RCC 7860 (cell line): ENCODE measurements at regions not wholly inside any gene's neighbourhood (a gene's known extent, or its start where the extent isn't known, plus 50 kb on each side); places are given as distances from the start of the nearest gene placed in this dataset.

ENCODE experiments used
- DNase-seq: peaks from one replicate; pipeline ENCODE4 v3.0.0-alpha.2; 2015; ENCODE audit warnings: low spot score
- FAIRE-seq: peaks from 2 replicates; lab custom pipeline; 2012; peaks lifted over from hg19 to GRCh38; lab: Jason Lieb, UNC

DNA sequence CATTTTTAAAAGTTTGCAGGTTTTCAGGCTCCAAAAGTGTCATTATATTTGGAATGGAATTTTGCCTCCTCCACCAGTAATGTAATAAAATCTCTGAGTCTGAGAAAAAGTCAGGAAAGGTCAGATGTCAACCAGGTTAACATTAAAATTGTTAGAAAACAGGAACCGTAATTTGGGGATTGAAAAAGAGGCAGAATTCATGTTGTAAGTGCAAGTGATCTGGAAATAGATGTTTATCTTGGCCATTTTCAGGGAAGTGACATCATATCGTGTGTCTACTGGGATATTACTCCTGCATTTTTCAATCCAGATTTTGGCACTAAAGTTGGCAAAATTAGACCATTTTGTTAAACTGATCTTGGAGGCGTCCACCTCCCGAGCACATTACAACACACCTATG is 428.5 kb upstream of the MGMT start:
- FAIRE-seq, result no peak
- DNase-seq, result no peak

DNA sequence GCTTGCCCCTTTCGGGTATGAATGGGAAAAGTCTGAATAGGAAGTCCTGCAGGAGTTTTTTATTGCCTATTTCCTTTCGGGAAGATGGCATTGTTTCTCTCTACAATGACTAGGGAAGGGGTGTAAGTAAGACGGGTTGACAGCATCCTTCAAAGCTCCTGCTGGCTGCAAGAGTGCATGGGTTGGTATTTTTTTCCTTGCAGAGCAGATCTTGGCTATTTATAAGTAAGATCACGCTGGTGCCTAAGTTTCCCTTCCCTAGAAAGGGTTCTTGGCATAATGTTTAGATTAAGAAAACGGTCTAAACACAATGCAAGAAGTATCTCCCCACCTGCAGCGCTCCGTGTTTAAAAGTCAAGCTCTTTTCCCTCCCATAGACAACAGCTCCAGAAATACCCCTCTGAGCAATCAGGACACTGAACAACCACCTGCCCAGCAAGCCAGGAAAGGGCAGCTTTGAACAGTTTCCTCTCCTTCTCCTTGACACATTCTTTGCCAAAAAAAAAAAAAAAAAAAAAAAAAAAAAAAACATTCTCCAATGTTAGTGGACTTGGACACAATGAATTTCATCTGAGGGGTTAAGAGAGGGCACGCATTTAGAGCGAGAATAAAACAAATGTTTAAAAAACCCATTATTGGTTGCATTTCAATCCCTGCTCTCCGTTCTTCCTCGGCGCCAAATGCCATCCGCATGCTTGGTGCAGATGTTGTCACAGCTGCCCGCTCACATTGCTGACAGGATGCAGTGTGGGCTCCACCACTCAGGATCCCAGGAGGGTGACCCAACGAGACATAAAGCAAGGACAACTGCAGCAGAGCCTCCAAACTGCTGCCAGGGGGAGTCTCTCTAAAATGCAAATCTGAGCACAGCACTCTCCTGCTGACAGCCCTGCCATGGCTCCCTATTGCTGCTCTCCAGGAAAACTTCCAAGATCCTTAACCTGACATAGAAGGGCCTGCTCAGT is 427.4 kb upstream of the MGMT start:
- DNase-seq, result no peak
- no peak for FAIRE-seq

- FAIRE-seq (no peak), DNase-seq (no peak)
Measured at GRCh38 chr10:129040377-129040776, 426.7 kb upstream of the MGMT start.

- DNase-seq (no peak), FAIRE-seq (no peak)
Measured at GRCh38 chr10:129041916-129042315, 425.1 kb upstream of the MGMT start.

- DNase-seq (no peak), FAIRE-seq (no peak)
Measured at GRCh38 chr10:129042776-129043595, 424.1 kb upstream of the MGMT start.

DNA sequence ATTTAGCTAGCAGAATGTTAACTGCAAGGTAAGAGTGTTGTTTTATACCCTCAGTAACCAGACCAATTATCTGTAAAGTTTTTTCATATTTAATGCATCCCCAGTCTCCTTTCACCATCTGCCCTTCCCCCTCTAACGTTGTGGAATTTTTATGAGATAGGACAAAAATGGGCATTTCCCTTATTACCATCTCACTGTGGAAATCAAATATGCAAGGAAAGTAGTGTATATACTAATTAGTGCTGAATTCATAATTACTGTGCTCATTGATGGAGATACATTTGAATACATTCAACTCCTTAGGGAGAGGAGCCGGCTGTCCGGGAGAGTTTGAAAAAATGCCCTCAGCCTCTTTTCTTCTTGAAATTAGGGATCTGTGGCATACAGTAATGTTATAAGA is 423.4 kb upstream of the MGMT start:
- DNase-seq, result no peak

GRCh38 chr10:129045599-129045998 is 421.4 kb upstream of the MGMT start:
- no peak for DNase-seq
- no peak for FAIRE-seq

More for the DNA sequence above, 423.4 kb upstream of the MGMT start:
- FAIRE-seq, result no peak

- no peak for FAIRE-seq
- DNase-seq, result no peak
Measured at GRCh38 chr10:129046065-129046681, 420.9 kb upstream of the MGMT start.

DNA sequence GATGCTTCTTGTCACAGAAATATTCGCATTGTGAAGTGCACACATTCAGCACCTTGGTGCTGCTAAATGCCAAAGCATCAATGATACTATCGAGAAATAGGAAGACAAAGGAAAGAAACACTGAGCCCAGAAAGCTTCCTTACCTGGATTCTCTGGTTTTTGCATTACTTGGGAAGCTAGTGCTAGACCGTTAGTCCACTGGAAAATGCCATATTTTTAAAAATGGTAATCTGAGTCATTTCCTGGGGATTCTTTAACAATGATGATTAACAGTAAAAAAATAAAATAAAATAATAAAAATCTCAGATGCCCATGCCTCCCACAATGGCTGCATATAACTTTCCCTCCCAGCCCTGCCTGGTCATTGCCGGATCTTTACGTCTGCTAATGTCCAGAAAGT is 420.1 kb upstream of the MGMT start:
- DNase-seq, result no peak
- FAIRE-seq, result no peak

DNA sequence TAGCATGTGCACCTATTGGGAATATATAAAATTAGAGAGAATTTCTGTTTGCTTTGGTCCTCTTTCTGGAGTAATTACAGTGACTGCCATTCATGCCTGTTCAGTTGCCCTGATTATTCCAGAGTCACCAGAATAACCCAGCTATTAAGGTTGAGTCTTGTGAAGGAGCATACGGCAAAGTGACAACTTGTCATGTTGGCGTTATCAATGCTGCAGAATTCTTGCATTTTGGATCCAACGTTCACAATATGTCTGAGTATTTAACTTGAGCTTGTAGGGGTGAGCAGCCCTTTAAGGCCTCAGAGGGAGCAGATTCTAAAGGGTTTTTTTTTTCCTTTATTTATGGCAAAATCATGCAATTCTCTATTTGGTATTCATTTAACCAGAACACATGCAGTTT is 419.4 kb upstream of the MGMT start:
- FAIRE-seq (no peak), DNase-seq (no peak)

DNA sequence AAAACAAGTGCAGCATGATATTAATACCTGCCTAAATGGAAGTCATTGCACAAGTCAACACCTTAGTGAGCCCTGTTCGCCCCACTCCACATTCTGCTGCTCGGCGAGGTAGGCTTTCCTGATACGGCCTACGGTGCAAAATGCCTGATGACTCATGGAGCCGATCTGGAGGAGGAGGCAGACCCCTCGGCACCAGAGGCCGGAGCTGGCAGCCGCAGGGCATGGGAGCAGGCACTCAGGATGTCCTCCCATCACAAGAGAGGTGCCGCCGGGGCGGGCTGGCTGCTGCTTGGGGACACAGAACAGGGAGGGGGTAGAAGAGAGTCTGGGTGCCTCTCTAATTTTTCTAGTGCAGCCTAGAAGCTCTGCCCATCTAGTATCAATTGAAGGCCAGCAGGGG is 418.5 kb upstream of the MGMT start:
- no peak for DNase-seq
- FAIRE-seq, result no peak

- FAIRE-seq (no peak), DNase-seq (no peak)
Measured at GRCh38 chr10:129049501-129049900, 417.5 kb upstream of the MGMT start.

GRCh38 chr10:129055225-129055624 is 411.8 kb upstream of the MGMT start:
- DNase-seq, result no peak
- FAIRE-seq, result no peak

DNA sequence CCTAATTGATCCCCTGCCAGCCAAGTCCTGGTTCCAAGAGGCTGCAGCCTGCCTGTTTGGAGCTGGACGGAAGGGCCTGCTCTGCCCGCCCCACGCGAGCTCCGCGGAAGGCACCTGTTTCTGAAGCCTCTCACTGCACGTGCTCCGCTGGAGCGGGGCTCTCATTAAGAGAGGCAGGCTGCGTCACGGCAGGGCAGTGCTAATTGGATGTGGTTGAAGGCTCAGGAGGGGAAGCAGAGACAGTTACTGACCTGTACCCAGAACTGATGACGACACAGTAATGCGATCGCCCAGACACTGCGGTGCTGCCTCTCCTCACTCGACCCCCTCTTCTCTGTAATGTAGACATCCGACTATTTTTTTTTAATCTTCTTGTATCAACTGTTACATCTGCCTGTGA is 411.1 kb upstream of the MGMT start:
- no peak for DNase-seq
- no peak for FAIRE-seq

DNA sequence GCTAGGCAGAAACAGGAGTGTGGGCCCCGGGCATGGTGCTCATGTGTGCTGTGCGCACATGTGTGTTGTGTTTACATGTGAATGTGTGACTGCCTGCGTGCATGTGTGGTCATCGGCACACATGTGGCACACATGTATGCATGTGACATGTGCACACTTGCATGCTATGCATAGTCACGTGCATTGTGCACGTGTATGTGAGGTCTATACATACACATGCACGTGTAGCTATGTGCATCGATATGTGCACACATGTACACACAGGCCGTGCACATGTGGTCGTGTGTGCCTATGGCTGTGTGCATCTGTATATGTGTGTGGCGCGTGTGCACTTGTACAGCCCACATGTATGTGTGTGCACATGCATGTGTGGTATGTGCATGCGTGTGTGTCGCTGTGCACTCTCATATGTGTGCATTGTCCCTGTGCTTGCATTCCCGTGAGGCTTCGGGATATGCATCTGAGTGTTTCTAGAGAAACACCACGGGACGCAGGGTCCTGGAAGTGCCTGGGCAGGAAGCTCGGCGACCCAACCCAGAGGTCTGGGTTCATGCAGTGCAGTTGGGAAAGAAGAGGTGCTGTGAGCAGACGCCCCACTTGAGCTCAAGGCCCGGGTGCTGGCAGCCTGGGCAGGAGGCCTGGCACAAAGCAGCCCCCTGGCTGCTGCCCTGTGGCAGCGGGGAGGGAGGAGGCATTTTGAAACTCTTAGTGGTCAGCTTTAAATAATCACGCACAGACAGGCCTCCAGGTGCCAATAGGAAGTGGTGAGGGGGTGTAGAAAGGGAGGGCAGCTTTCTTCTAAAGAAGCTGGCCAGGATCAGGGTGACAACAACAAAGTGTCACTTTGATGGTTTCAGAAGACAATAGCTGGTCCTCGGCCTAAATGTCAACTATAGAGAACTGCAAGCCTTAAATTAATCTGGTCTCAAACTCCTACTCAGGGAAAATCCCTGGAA is 410.0 kb upstream of the MGMT start:
- no peak for FAIRE-seq

DNA sequence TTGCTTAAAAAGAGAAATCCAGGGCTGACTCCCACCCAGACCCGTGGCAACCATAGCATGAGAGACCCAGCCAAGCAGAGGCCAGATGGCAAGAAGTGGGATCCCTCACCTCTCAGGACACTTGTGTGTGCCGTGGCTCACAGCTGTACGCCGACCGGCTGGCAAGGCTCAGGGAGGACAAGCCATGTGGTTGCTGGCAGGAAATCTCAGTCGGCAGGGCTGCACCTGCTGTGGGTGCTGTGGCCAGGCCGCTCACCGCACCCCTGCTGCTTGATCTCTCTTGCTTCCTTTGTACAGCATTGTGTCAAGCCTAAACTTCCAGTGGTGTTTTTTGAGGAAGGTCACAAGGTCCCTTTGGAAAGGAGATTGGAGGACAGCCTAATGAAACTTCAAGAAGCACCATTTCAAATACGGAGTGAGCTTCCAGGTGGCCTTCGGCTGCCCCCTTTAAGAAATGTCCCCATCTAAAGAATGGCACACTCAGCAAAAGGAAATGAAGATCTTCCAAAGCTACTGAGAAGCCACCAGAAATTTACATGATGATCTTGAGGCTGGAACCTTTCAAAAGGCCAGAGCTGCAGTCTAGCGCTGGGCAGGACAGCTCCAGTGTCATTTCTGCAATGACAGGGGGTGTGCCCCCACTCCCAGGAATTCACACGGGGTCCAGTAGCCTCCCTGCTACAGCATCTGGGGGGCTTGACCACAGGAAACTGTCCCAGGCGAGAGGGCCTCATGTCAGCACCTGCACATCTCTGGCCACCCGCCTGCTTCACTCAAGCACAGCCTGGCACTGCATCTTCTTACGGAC is 409.0 kb upstream of the MGMT start:
- FAIRE-seq, result no peak
- DNase-seq, result no peak

More for the DNA sequence above, 410.0 kb upstream of the MGMT start:
- DNase-seq, result no peak

GRCh38 chr10:129058664-129059155 is 408.3 kb upstream of the MGMT start:
- DNase-seq (no peak), FAIRE-seq (no peak)

- FAIRE-seq, result no peak
- DNase-seq, result no peak
Measured at GRCh38 chr10:129059977-129060376, 407.1 kb upstream of the MGMT start.

- no peak for DNase-seq
- no peak for FAIRE-seq
Measured at GRCh38 chr10:129063212-129063611, 403.8 kb upstream of the MGMT start.
